ENCODE measurements at regions not wholly inside any gene's neighbourhood (a gene's known extent, or its start where the extent isn't known, plus 50 kb on each side); places are given as distances from the start of the nearest gene placed in this dataset.

GRCh38 chr10:83982812-83983211 lies 156.5 kb upstream of the GHITM start:
- TF ChIP-seq CTCF (IDR thresholded peaks at IDR 0.05 in 2 of 3, conservative IDR thresholded peaks at IDR 0.05 in 1 of 3; ENCODE audit: borderline replicate concordance in 1 of 3, insufficient read depth in 1 of 3, low read depth in 2 of 3, low read length in 2 of 3) (no peak), EZH2 (IDR thresholded peaks at IDR 0.05) (no peak), MAX (IDR thresholded peaks at IDR 0.05) (no peak), REST (IDR thresholded peaks at IDR 0.05; ENCODE audit: low read depth) (no peak), ZNF274 (IDR thresholded peaks at IDR 0.05; ENCODE audit: low read depth, low read length) (no peak), SP1 (IDR thresholded peaks at IDR 0.05; ENCODE audit: low read depth) (no peak), POLR2A (IDR thresholded peaks at IDR 0.05; ENCODE audit: borderline replicate concordance, extremely low read depth, insufficient read depth, insufficient read length) (no peak)

All from HCT116 (cell line).